Heart left ventricle (tissue), 13 donors: ENCODE measurements at regions not wholly inside any gene's neighbourhood (a gene's known extent, or its start where the extent isn't known, plus 50 kb on each side); places are given as distances from the start of the nearest gene placed in this dataset.

Experiments used
- POLR2A ChIP-seq, 2 donors: fragments of 450-650 bp; IDR thresholded peaks; one replicate each; pipeline ENCODE4 v1.6.1; 2017; ENCODE audit warnings: antibody characterized with exemption in 2 of 2, mild to moderate bottlenecking in 2 of 2, moderate library complexity in 2 of 2
- TF ChIP-seq, protein P1 (sequence below), 12 donors: fragments of 200-600 bp; sonication (generic) in 4 of 12; IDR thresholded peaks; one replicate each; pipeline versions ENCODE4 v1.5.0 to v1.8.0; 2018 to 2022; ENCODE audit warnings: antibody characterized with exemption in 12 of 12, mild to moderate bottlenecking in 5 of 12
- donor health status: ischemic (EF 13 %, LVEDD 7.1; RV severe dilation, severe dysfunction).
- donor health status: DM: no; HTN: yes; CAD: no.
- donor health status: DM: no; HTN: no; CAD: no.
- donor health status: ischemic (EF 25% LVEDD 6.9; RV normal size, moderate dysfunction).
- donor health status: ischemic (EF 25% LVEDD 5.7; RV mildly dilated, moderate dysfunction).
- donor health status: ischemic (EF 35%, LVEDD 5.7; RV mildly dilated, moderate dysfunction).
- donor health status: nonischemic (EF 11% LVEDD 7.7; RV severe dilation, severe dysfunction).
- donor health status: DM: yes; HTN: yes; CAD: no.
- donor health status: PGD.
- donor health status: ischemic (EF 29% LVEDD 5.4; RV normal size, mild dysfunction).
- donor health status: nonischemic (EF 23%, LVEDD 6.1; RV moderate dilation, normal function).

DNA sequence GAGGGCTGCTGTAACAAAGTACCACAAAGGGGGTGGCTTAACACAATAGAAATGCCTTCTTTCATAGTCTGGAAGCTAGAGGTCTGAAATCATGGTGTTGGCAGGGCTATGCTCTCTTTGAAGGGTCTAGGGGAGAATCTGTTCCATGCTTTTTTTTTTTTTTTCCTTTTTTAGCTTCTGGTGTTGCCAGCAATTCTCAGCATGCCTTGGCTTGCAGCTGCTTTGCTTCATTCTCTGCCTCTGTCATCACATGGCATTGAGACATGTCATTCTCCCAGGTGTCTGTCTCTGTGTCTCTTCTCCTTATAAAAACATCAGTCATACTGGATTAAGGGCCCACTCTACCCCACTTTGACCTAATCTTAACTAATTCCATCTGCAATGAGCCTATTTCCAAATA is 78.6 kb upstream of the BOD1L1 start:
- TF ChIP-seq, protein P1, sequence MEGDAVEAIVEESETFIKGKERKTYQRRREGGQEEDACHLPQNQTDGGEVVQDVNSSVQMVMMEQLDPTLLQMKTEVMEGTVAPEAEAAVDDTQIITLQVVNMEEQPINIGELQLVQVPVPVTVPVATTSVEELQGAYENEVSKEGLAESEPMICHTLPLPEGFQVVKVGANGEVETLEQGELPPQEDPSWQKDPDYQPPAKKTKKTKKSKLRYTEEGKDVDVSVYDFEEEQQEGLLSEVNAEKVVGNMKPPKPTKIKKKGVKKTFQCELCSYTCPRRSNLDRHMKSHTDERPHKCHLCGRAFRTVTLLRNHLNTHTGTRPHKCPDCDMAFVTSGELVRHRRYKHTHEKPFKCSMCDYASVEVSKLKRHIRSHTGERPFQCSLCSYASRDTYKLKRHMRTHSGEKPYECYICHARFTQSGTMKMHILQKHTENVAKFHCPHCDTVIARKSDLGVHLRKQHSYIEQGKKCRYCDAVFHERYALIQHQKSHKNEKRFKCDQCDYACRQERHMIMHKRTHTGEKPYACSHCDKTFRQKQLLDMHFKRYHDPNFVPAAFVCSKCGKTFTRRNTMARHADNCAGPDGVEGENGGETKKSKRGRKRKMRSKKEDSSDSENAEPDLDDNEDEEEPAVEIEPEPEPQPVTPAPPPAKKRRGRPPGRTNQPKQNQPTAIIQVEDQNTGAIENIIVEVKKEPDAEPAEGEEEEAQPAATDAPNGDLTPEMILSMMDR (IDR thresholded peaks at IDR 0.05) = no peak
- TF ChIP-seq POLR2A (IDR thresholded peaks at IDR 0.05) = no peak
